Muscle of arm (tissue), 1 donor: ENCODE measurements at regions not wholly inside any gene's neighbourhood (a gene's known extent, or its start where the extent isn't known, plus 50 kb on each side); places are given as distances from the start of the nearest gene placed in this dataset.
"Not testable (repeated sequence)": the region's sequence is repeated elsewhere in the genome, so short reads cannot be mapped to it uniquely, and the experiment has no call there.

Experiments used
- DNase-seq: peaks from one replicate; pipeline ENCODE4 v3.0.0-alpha.2; 2013

- DNase-seq: no peak
These were observed 894.1 kb upstream of the MIR17HG start for GRCh38 chr13:90453342-90453741.

- DNase-seq: no peak
These were observed 893.4 kb upstream of the MIR17HG start for GRCh38 chr13:90454002-90454636.

GRCh38 chr13:90455067-90455466 lies 892.4 kb upstream of the MIR17HG start:
- no peak for DNase-seq

- DNase-seq: no peak
These were observed 891.7 kb upstream of the MIR17HG start for GRCh38 chr13:90455823-90456222.

GRCh38 chr13:90461398-90461797 lies 886.1 kb upstream of the MIR17HG start:
- DNase-seq: no peak

- DNase-seq: peak; percentile 9
These were observed 870.3 kb upstream of the MIR17HG start for GRCh38 chr13:90477216-90477615.

GRCh38 chr13:90483906-90484305 lies 863.6 kb upstream of the MIR17HG start:
- DNase-seq: no peak

GRCh38 chr13:90485436-90485835 lies 862.1 kb upstream of the MIR17HG start:
- peak; percentile 84 for DNase-seq

GRCh38 chr13:90492872-90493271 lies 854.6 kb upstream of the MIR17HG start:
- no peak for DNase-seq

- no peak for DNase-seq
These were observed 853.8 kb upstream of the MIR17HG start for GRCh38 chr13:90493667-90494066.

GRCh38 chr13:90494849-90495248 lies 852.6 kb upstream of the MIR17HG start:
- not testable (repeated sequence) for DNase-seq

- DNase-seq: no peak
These were observed 849.4 kb upstream of the MIR17HG start for GRCh38 chr13:90498096-90498495.

- DNase-seq: no peak
These were observed 848.7 kb upstream of the MIR17HG start for GRCh38 chr13:90498816-90499215.

- DNase-seq: no peak
These were observed 846.9 kb upstream of the MIR17HG start for GRCh38 chr13:90500569-90500968.

- no peak for DNase-seq
These were observed 845.3 kb upstream of the MIR17HG start for GRCh38 chr13:90502153-90502552.

- DNase-seq: no peak
These were observed 844.7 kb upstream of the MIR17HG start for GRCh38 chr13:90502762-90503161.

GRCh38 chr13:90510319-90510718 lies 837.2 kb upstream of the MIR17HG start:
- no peak for DNase-seq

- DNase-seq: no peak
These were observed 835.6 kb upstream of the MIR17HG start for GRCh38 chr13:90511903-90512302.

GRCh38 chr13:90514712-90515111 lies 832.8 kb upstream of the MIR17HG start:
- DNase-seq: not testable (repeated sequence)

- DNase-seq: no peak
These were observed 829.1 kb upstream of the MIR17HG start for GRCh38 chr13:90518417-90518816.

GRCh38 chr13:90519157-90519556 lies 828.3 kb upstream of the MIR17HG start:
- DNase-seq: no peak

GRCh38 chr13:90526711-90527110 lies 820.8 kb upstream of the MIR17HG start:
- no peak for DNase-seq

GRCh38 chr13:90531744-90532143 lies 815.7 kb upstream of the MIR17HG start:
- DNase-seq: no peak

- no peak for DNase-seq
These were observed 814.5 kb upstream of the MIR17HG start for GRCh38 chr13:90532861-90533492.
